Nephron progenitor cell (in vitro differentiated cells): ENCODE measurements at regions not wholly inside any gene's neighbourhood (a gene's known extent, or its start where the extent isn't known, plus 50 kb on each side); places are given as distances from the start of the nearest gene placed in this dataset.

Experiments
- DNase-seq: peaks from one replicate; pipeline ENCODE4 v3.0.0; 2021
- H3K27ac Mint-ChIP-seq: 2 replicates; pipeline ENCODE4 v1.8.0; 2021; ENCODE audit warnings: mild to moderate bottlenecking, moderate library complexity, mixed read lengths
- H3K27me3 Mint-ChIP-seq: 2 replicates; pipeline ENCODE4 v1.8.0; 2021; ENCODE audit warnings: mild to moderate bottlenecking, low read depth, mixed read lengths; ENCODE audit not compliant: poor library complexity
- H3K36me3 Mint-ChIP-seq: 2 replicates; pipeline ENCODE4 v1.8.0; 2021; ENCODE audit warnings: low read depth, mixed read lengths
- H3K4me1 Mint-ChIP-seq: 2 replicates; pipeline ENCODE4 v1.8.0; 2021; ENCODE audit warnings: mixed read lengths
- H3K4me3 Mint-ChIP-seq: 2 replicates; pipeline ENCODE4 v1.8.0; 2021; ENCODE audit warnings: mild to moderate bottlenecking, moderate library complexity, mixed read lengths
- H3K9me3 Mint-ChIP-seq: 2 replicates; pipeline ENCODE4 v1.8.0; 2021; ENCODE audit warnings: mild to moderate bottlenecking, moderate library complexity, mixed read lengths
- CTCF ChIP-seq: fragments of 200-600 bp; sonication (generic); IDR thresholded peaks from 2 replicates; pipeline ENCODE4 v1.5.0; 2021; ENCODE audit warnings: antibody characterized with exemption

GRCh38 chr11:119814766-119815165 lies 85.8 kb upstream of the NECTIN1 start:
- no peak for DNase-seq
- no peak overlapping the region for H3K27ac Mint-ChIP-seq
- no peaks in the 10 kb centered on the region for H3K36me3 Mint-ChIP-seq
- H3K4me1 Mint-ChIP-seq = peaks cover 10% of the 10 kb centered on the region
- H3K27me3 Mint-ChIP-seq = peaks cover 5% of the 10 kb centered on the region
- no peak overlapping the region for H3K4me3 Mint-ChIP-seq
- H3K9me3 Mint-ChIP-seq = peaks cover 8% of the 10 kb centered on the region
- TF ChIP-seq CTCF = no peak

- H3K4me1 Mint-ChIP-seq = peaks cover 17% of the 10 kb centered on the region
- H3K4me3 Mint-ChIP-seq = no peak overlapping the region
- H3K27ac Mint-ChIP-seq = no peak overlapping the region
- peaks cover 15% of the 10 kb centered on the region for H3K27me3 Mint-ChIP-seq
- H3K36me3 Mint-ChIP-seq = no peaks in the 10 kb centered on the region
- peaks cover 8% of the 10 kb centered on the region for H3K9me3 Mint-ChIP-seq
- TF ChIP-seq CTCF = no peak
- DNase-seq = no peak
Measured at GRCh38 chr11:119810478-119811232, 81.7 kb upstream of the NECTIN1 start.

- no peak overlapping the region for H3K27ac Mint-ChIP-seq
- peaks cover 22% of the 10 kb centered on the region for H3K4me1 Mint-ChIP-seq
- no peak overlapping the region for H3K4me3 Mint-ChIP-seq
- H3K27me3 Mint-ChIP-seq = peaks cover 13% of the 10 kb centered on the region
- H3K9me3 Mint-ChIP-seq = peaks cover 8% of the 10 kb centered on the region
- no peak for TF ChIP-seq CTCF
- H3K36me3 Mint-ChIP-seq = no peaks in the 10 kb centered on the region
- DNase-seq = no peak
Measured at GRCh38 chr11:119809346-119809745, 80.3 kb upstream of the NECTIN1 start.

GRCh38 chr11:119808407-119809185 lies 79.6 kb upstream of the NECTIN1 start:
- Mint-ChIP-seq H3K4me3 (no peak overlapping the region), H3K4me1 (peaks cover 22% of the 10 kb centered on the region), H3K27ac (no peak overlapping the region), H3K27me3 (peaks cover 21% of the 10 kb centered on the region), H3K36me3 (no peaks in the 10 kb centered on the region), H3K9me3 (peaks cover 2% of the 10 kb centered on the region)
- no peak for TF ChIP-seq CTCF
- DNase-seq = no peak

- no peak for TF ChIP-seq CTCF
- no peak overlapping the region for H3K4me3 Mint-ChIP-seq
- H3K27ac Mint-ChIP-seq = no peak overlapping the region
- DNase-seq = no peak
- no peaks in the 10 kb centered on the region for H3K9me3 Mint-ChIP-seq
- peaks cover 22% of the 10 kb centered on the region for H3K27me3 Mint-ChIP-seq
- peaks cover 22% of the 10 kb centered on the region for H3K4me1 Mint-ChIP-seq
- H3K36me3 Mint-ChIP-seq = no peaks in the 10 kb centered on the region
Measured at GRCh38 chr11:119807841-119808240, 78.8 kb upstream of the NECTIN1 start.
